Upper lobe of left lung (tissue), 4 donors: ENCODE measurements at regions not wholly inside any gene's neighbourhood (a gene's known extent, or its start where the extent isn't known, plus 50 kb on each side); places are given as distances from the start of the nearest gene placed in this dataset.

ENCODE experiments used
- EP300 ChIP-seq, 4 donors: sonication (generic); formaldehyde crosslinking; IDR thresholded peaks; one replicate each; pipeline ENCODE4 v1.5.1; 2017; ENCODE audit warnings: antibody characterized with exemption in 4 of 4, control low read depth in 2 of 4
- POLR2A ChIP-seq, 4 donors: fragments of 450-650 bp; IDR thresholded peaks; one replicate each; pipeline ENCODE4 v1.5.1; 2016 to 2017; ENCODE audit warnings: antibody characterized with exemption in 4 of 4, mild to moderate bottlenecking in 2 of 4
- POLR2AphosphoS5 ChIP-seq, 2 donors: sonication (generic); formaldehyde crosslinking; IDR thresholded peaks; one replicate each; pipeline ENCODE4 v1.5.1; 2017; ENCODE audit warnings: antibody characterized with exemption in 2 of 2
- TF ChIP-seq, protein P1 (sequence below), 6 experiments: fragments of 450-650 bp in 4 of 6; fragments of 200-600 bp in 2 of 6; sonication (generic) in 2 of 6; IDR thresholded peaks; one replicate each; pipeline ENCODE4 v1.5.1; 2016 to 2019; ENCODE audit warnings: antibody characterized with exemption in 6 of 6

DNA sequence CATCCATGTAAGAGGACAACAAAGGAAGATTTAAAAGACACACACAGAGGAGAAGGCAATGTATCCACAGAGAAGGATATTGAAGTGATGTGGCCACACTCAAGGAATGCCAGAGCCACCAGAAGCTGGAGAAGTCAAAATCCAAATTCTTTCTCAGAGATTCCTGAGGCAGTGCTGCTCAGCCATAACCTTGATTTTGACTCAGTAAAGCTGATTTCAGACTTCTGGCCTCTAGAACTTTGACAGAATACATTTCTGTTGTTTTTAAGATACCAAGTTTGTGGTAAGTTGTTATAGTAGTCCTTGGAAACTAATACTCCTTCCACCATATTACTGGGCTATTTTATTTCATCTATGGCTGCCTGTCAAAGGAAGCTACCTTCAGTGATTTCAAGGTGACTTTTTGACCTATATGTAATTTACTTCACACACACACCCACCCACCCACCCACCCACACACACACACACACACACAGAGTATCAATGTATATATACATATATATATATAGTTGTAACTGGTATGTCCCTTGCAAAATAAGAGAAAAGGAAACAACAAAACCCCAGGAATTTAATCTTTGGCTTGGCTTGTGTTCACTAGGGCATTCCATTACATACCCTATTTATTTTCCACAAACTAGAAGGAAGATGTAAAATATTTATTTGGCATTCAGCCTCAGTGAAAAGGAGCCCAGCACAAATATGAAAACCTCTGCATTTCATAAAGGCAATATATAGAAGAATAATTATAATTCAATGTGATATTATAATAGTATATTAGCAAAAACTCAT lies 142.1 kb upstream of the PTGFR start:
- TF ChIP-seq, protein P1, sequence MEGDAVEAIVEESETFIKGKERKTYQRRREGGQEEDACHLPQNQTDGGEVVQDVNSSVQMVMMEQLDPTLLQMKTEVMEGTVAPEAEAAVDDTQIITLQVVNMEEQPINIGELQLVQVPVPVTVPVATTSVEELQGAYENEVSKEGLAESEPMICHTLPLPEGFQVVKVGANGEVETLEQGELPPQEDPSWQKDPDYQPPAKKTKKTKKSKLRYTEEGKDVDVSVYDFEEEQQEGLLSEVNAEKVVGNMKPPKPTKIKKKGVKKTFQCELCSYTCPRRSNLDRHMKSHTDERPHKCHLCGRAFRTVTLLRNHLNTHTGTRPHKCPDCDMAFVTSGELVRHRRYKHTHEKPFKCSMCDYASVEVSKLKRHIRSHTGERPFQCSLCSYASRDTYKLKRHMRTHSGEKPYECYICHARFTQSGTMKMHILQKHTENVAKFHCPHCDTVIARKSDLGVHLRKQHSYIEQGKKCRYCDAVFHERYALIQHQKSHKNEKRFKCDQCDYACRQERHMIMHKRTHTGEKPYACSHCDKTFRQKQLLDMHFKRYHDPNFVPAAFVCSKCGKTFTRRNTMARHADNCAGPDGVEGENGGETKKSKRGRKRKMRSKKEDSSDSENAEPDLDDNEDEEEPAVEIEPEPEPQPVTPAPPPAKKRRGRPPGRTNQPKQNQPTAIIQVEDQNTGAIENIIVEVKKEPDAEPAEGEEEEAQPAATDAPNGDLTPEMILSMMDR (IDR thresholded peaks at IDR 0.05): no peak
- TF ChIP-seq POLR2A (IDR thresholded peaks at IDR 0.05): no peak
- TF ChIP-seq POLR2AphosphoS5 (IDR thresholded peaks at IDR 0.05): no peak
- TF ChIP-seq EP300 (IDR thresholded peaks at IDR 0.05): no peak
